ENCODE measurements at regions not wholly inside any gene's neighbourhood (a gene's known extent, or its start where the extent isn't known, plus 50 kb on each side); places are given as distances from the start of the nearest gene placed in this dataset.
A peak's percentile ranks its signal among the peaks of the same experiment; 100 is the strongest.

- peaks cover 0 to 27% (median 2%) of the 10 kb centered on the region in 12 donors for H3K4me1 ChIP-seq
- 66 to 69% (median 68%) methylated on average over 4 of the region's 4 CpGs for WGBS, 4 donors
- H3K36me3 ChIP-seq = no peaks in the 10 kb centered on the region
- peaks cover 0 to 6% (median 0%) of the 10 kb centered on the region in 12 donors for H3K9me3 ChIP-seq
- ATAC-seq (no peak), DNase-seq (no peak)
- intact Hi-C loops (cut with DNase I) = loop anchor here in 1 of 10 donors (2.0 kb wide), 1 partner anchor 166 kb away; no protein-coding TSS in a partner anchor
- no peak for TF ChIP-seq POLR2A (IDR thresholded peaks at IDR 0.05)
- no peak for TF ChIP-seq CTCF (IDR thresholded peaks at IDR 0.05)
- no peak overlapping the region for H3K27ac ChIP-seq
- H3K27me3 ChIP-seq = no peaks in the 10 kb centered on the region
- no peak overlapping the region for H3K4me3 ChIP-seq
Observed at GRCh38 chr10:58948303-58948702, 228.1 kb upstream of the PHYHIPL start.

- no peak for DNase-seq
- ATAC-seq = no peak
- Histone ChIP-seq H3K27ac (peak overlapping the region in 2 of 12 donors; percentile 3 to 32), H3K4me1 (peaks cover 0 to 13% (median 0%) of the 10 kb centered on the region in 12 donors), H3K27me3 (no peaks in the 10 kb centered on the region), H3K4me3 (no peak overlapping the region), H3K36me3 (no peaks in the 10 kb centered on the region), H3K9me3 (peaks cover 0 to 6% (median 0%) of the 10 kb centered on the region in 12 donors)
- intact Hi-C loops (cut with DNase I) = loop anchor here (5.0 to 10.0 kb wide), 9 partner anchors 166 to 674 kb away; no protein-coding TSS in a partner anchor
- TF ChIP-seq POLR2A (IDR thresholded peaks at IDR 0.05) (no peak), CTCF (IDR thresholded peaks at IDR 0.05) (no peak)
- 73 to 86% (median 80%) methylated on average over 1 of the region's 1 CpG for WGBS, 4 donors
Observed at GRCh38 chr10:58950618-58951017, 225.8 kb upstream of the PHYHIPL start.

- WGBS, 4 donors = 38 to 69% (median 58%) methylated on average over 1 of the region's 1 CpG
- DNase-seq = no peak
- no peaks in the 10 kb centered on the region for H3K27me3 ChIP-seq
- TF ChIP-seq POLR2A (IDR thresholded peaks at IDR 0.05) (no peak), CTCF (IDR thresholded peaks at IDR 0.05) (no peak)
- peaks cover 0 to 13% (median 0%) of the 10 kb centered on the region in 12 donors for H3K4me1 ChIP-seq
- intact Hi-C loops (cut with DNase I) = loop anchor here (5.0 to 10.0 kb wide), 9 partner anchors 166 to 674 kb away; no protein-coding TSS in a partner anchor
- peak overlapping the region in 8 of 12 donors; percentile 32 to 88 (median 61) for H3K27ac ChIP-seq
- ATAC-seq = no peak
- H3K9me3 ChIP-seq = peaks cover 0 to 6% (median 0%) of the 10 kb centered on the region in 12 donors
- no peak overlapping the region for H3K4me3 ChIP-seq
- no peaks in the 10 kb centered on the region for H3K36me3 ChIP-seq
Observed at GRCh38 chr10:58951087-58951486, 225.4 kb upstream of the PHYHIPL start.

- 63 to 74% (median 69%) methylated on average over 5 of the region's 5 CpGs for WGBS, 4 donors
- intact Hi-C loops (cut with DNase I) = loop anchor here (1.0 to 10.0 kb wide), 12 partner anchors 167 to 673 kb away; no protein-coding TSS in a partner anchor
- H3K27me3 ChIP-seq = no peaks in the 10 kb centered on the region
- TF ChIP-seq POLR2A (IDR thresholded peaks at IDR 0.05) = no peak
- no peak for TF ChIP-seq CTCF (IDR thresholded peaks at IDR 0.05)
- H3K4me3 ChIP-seq = no peak overlapping the region
- H3K27ac ChIP-seq = peak overlapping the region in 8 of 12 donors; percentile 32 to 88 (median 61)
- ATAC-seq (peak; percentile 22 to 56 (median 45)), DNase-seq (no peak)
- H3K9me3 ChIP-seq = peaks cover 0 to 1% (median 0%) of the 10 kb centered on the region in 12 donors
- H3K36me3 ChIP-seq = no peaks in the 10 kb centered on the region
- H3K4me1 ChIP-seq = peaks cover 0 to 13% (median 0%) of the 10 kb centered on the region in 12 donors
Observed at GRCh38 chr10:58951746-58952145, 224.7 kb upstream of the PHYHIPL start.

Data from heart left ventricle (tissue), 16 donors.